HepG2 (cell line): ENCODE measurements at regions not wholly inside any gene's neighbourhood (a gene's known extent, or its start where the extent isn't known, plus 50 kb on each side); places are given as distances from the start of the nearest gene placed in this dataset.

Experiments used
- ATAC-seq: fragments of 200-7000 bp; cut with Tn5 transposase; 3 replicates; pipeline ENCODE4 v1.9.1; 2020; ENCODE audit warnings: mild to moderate bottlenecking, moderate library complexity
- BruUV-seq: library from RNA; stranded (reverse); fragments of 400-500 nt; replicated peaks from 2 replicates; lab custom pipeline; 2021; lab: Mats Ljungman, UMichigan
- CTCF ChIA-PET: fragments of 300-600 bp; formaldehyde crosslinking; extraction: SDS; loops from one replicate; lab custom pipeline; 2021; ENCODE audit warnings: low total read pairs, inconsistent platforms, low intra/inter-chr PET ratio; lab: Yijun Ruan, JAX
- POLR2A ChIA-PET: fragments of 350-600 bp; sonication (Branson Sonifier 250); formaldehyde crosslinking; loops from one replicate; lab custom pipeline; 2020; ENCODE audit warnings: antibody characterized with exemption, inconsistent platforms; lab: Yijun Ruan, JAX
- DNase-seq: peaks from one replicate; pipeline ENCODE4 v3.0.0-alpha.2; 2015; ENCODE audit warnings: low spot score
- FAIRE-seq: peaks from 3 replicates; lab custom pipeline; 2011; peaks lifted over from hg19 to GRCh38; lab: Jason Lieb, UNC
- H2AFZ ChIP-seq: one replicate; pipeline ENCODE4 v1.6.1; 2011; ENCODE audit warnings: low read length, inconsistent platforms
- H3K27ac ChIP-seq: fragments of 300-600 bp; 3 replicates; pipeline ENCODE4 v1.8.0; 2011; ENCODE audit warnings: mixed run types, mild to moderate bottlenecking, mixed read lengths, low read length, inconsistent platforms; ENCODE audit not compliant: insufficient read depth; ENCODE audit errors: extremely low read length
- H3K27me3 ChIP-seq, 2 experiments: fragments of 200-600 bp in 1 of 2; 2 replicates in 1 of 2; 3 replicates in 1 of 2; pipeline versions ENCODE4 v1.6.0 to v1.8.0; 2011; ENCODE audit warnings: low read length in 2 of 2, mild to moderate bottlenecking in 2 of 2, moderate library complexity in 2 of 2, inconsistent platforms in 1 of 2; ENCODE audit not compliant: insufficient read depth in 2 of 2, control insufficient read depth in 1 of 2
- H3K36me3 ChIP-seq, 2 experiments: fragments of 200-600 bp in 1 of 2; replicated peaks in 1 of 2; 2 replicates in 1 of 2; 3 replicates in 1 of 2; pipeline versions ENCODE4 v1.5.1 to v1.8.0; 2011; ENCODE audit warnings: low read length in 2 of 2, inconsistent platforms in 1 of 2; ENCODE audit not compliant: insufficient read depth in 2 of 2, control insufficient read depth in 1 of 2
- H3K4me1 ChIP-seq: 2 replicates; pipeline ENCODE4 v1.5.1; 2012; ENCODE audit warnings: low read length, inconsistent platforms; ENCODE audit not compliant: insufficient read depth
- H3K4me2 ChIP-seq: 2 replicates; pipeline ENCODE4 v1.6.0; 2011; ENCODE audit warnings: low read depth, low read length, inconsistent platforms
- H3K4me3 ChIP-seq, 3 experiments: fragments of 200-600 bp in 1 of 3; sonication (generic), shearing (Covaris generic) in 1 of 3; replicated peaks in 1 of 3; 2 replicates each; pipeline ENCODE4 v1.5.1; 2011 to 2016; ENCODE audit warnings: low read length in 3 of 3, inconsistent platforms in 2 of 3, low read depth in 2 of 3, mild to moderate bottlenecking in 2 of 3, control low read depth in 1 of 3, mixed read lengths in 1 of 3; ENCODE audit not compliant: insufficient read depth in 1 of 3
- H3K79me2 ChIP-seq: one replicate; pipeline ENCODE4 v1.6.1; 2011; ENCODE audit warnings: low read length, inconsistent platforms; ENCODE audit not compliant: insufficient read depth
- H3K9ac ChIP-seq: 2 replicates; pipeline ENCODE4 v1.6.0; 2011; ENCODE audit warnings: mild to moderate bottlenecking, low read depth, low read length, inconsistent platforms; ENCODE audit not compliant: insufficient read depth
- H3K9me3 ChIP-seq: 2 replicates; pipeline ENCODE4 v1.5.1; 2012; ENCODE audit warnings: mild to moderate bottlenecking, low read length
- H4K20me1 ChIP-seq: 2 replicates; pipeline ENCODE4 v1.6.0; 2011; ENCODE audit warnings: inconsistent platforms, mild to moderate bottlenecking, low read length, moderate library complexity; ENCODE audit not compliant: insufficient read depth
- CEBPB ChIP-seq: IDR thresholded peaks from 2 replicates; pipeline ENCODE4 v1.6.1; 2011; ENCODE audit warnings: low read depth, low read length, improper control_type of control experiment, borderline replicate concordance
- RXRB ChIP-seq: IDR thresholded peaks from 2 replicates; pipeline ENCODE4 v1.6.1; 2016; ENCODE audit warnings: borderline replicate concordance, missing genetic modification reagents, missing compliant biosample characterization
- SOX6 ChIP-seq, 2 experiments: fragments of 450-650 bp in 1 of 2; sonication (generic) in 1 of 2; formaldehyde crosslinking in 1 of 2; IDR thresholded peaks; 2 replicates each; pipeline versions ENCODE4 v1.4.0 to v1.6.1; 2017 to 2020; ENCODE audit warnings: antibody characterized with exemption in 1 of 2, mild to moderate bottlenecking in 1 of 2, missing genetic modification reagents in 1 of 2
- ZNF460 ChIP-seq: sonication (generic); formaldehyde crosslinking; IDR thresholded peaks from 2 replicates; pipeline ENCODE4 v1.5.1; 2020; ENCODE audit warnings: missing genetic modification reagents, mild to moderate bottlenecking, borderline replicate concordance
- WGBS: methylation state at CpG from one replicate; pipeline ENCODE4 v1.1.6; 2017; ENCODE audit warnings: low lambda C conversion rate; 5-methylcytosine and 5-hydroxymethylcytosine counted together
- in situ Hi-C: cut with HindIII; loops from 2 replicates; pipeline ENCODE4 v1.10.0; 2017; ENCODE audit warnings: low pct_unique_long_range_greater_than_20kb; ENCODE audit not compliant: extremely low pct_ligation_motif_present
- intact Hi-C: fragments of 100-400 bp; cut with micrococcal nuclease; formaldehyde crosslinking; loops from one replicate; pipeline ENCODE4 v1.10.0; 2022; ENCODE audit not compliant: unreplicated experiment
- TF ChIP-seq, protein P1 (sequence below): sonication (generic); formaldehyde crosslinking; IDR thresholded peaks from 2 replicates; pipeline ENCODE4 v1.5.1; 2020; ENCODE audit warnings: missing genetic modification reagents, mild to moderate bottlenecking, borderline replicate concordance

DNA sequence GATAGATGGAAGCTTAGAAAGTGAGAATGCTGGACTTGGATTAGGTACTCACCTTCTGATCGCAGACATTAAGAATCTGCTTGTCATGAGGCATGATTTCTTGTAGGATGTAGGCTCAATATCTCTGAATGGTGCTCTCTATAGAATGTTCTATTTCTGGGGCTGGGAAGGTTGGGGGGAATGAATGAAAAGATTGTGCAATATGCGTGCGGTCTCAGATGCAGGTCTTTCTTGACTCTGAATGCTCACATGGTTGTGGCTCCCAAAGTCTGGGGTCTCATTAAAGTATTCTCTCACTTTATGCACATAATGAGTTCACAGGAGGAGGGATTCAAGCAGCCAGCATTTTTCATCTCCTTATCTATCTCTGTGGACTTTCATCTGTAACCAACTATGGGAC lies 482.0 kb upstream of the CD180 start:
- ATAC-seq (no peak), FAIRE-seq (no peak), DNase-seq (no peak)
- intact Hi-C loops (no loop called here), in situ Hi-C loops (no loop called here)
- TF ChIP-seq CEBPB, result peak; percentile 50
- TF ChIP-seq SOX6 (IDR thresholded peaks at IDR 0.05), result no peak
- TF ChIP-seq SOX6 (CRISPR knock-in tag; IDR thresholded peaks at IDR 0.05), result no peak
- no peak for TF ChIP-seq ZNF460 (CRISPR knock-in tag)
- TF ChIP-seq, protein P1, sequence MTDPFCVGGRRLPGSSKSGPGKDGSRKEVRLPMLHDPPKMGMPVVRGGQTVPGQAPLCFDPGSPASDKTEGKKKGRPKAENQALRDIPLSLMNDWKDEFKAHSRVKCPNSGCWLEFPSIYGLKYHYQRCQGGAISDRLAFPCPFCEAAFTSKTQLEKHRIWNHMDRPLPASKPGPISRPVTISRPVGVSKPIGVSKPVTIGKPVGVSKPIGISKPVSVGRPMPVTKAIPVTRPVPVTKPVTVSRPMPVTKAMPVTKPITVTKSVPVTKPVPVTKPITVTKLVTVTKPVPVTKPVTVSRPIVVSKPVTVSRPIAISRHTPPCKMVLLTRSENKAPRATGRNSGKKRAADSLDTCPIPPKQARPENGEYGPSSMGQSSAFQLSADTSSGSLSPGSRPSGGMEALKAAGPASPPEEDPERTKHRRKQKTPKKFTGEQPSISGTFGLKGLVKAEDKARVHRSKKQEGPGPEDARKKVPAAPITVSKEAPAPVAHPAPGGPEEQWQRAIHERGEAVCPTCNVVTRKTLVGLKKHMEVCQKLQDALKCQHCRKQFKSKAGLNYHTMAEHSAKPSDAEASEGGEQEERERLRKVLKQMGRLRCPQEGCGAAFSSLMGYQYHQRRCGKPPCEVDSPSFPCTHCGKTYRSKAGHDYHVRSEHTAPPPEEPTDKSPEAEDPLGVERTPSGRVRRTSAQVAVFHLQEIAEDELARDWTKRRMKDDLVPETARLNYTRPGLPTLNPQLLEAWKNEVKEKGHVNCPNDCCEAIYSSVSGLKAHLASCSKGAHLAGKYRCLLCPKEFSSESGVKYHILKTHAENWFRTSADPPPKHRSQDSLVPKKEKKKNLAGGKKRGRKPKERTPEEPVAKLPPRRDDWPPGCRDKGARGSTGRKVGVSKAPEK (CRISPR knock-in tag), result no peak
- Histone ChIP-seq H3K4me2 (no peak overlapping the region), H3K4me1 (no peaks in the 10 kb centered on the region), H3K79me2 (no peaks in the 10 kb centered on the region), H3K27me3 (no peaks in the 10 kb centered on the region), H4K20me1 (no peaks in the 10 kb centered on the region), H3K27ac (no peak overlapping the region), H3K36me3 (no peaks in the 10 kb centered on the region), H3K9ac (no peak overlapping the region), H3K9me3 (no peaks in the 10 kb centered on the region), H2AFZ (no peak overlapping the region), H3K4me3 (no peak overlapping the region)
- ChIA-PET CTCF (no interaction called here), POLR2A (no interaction called here)
- WGBS, result 72% methylated on average over 3 of the region's 3 CpGs
- BruUV-seq, result no TSS peak

- POLR2A ChIA-PET, result no interaction called here
- CTCF ChIA-PET, result no interaction called here
- Histone ChIP-seq H3K9ac (no peak overlapping the region), H3K4me1 (no peaks in the 10 kb centered on the region), H3K4me2 (no peak overlapping the region), H3K79me2 (no peaks in the 10 kb centered on the region), H3K4me3 (no peak overlapping the region), H3K27me3 (no peaks in the 10 kb centered on the region; a peak in 1 of 5 replicates), H3K36me3 (no peaks in the 10 kb centered on the region), H3K9me3 (no peaks in the 10 kb centered on the region), H3K27ac (no peak overlapping the region), H2AFZ (no peak overlapping the region), H4K20me1 (no peaks in the 10 kb centered on the region)
- 93% methylated on average over 2 of the region's 2 CpGs for WGBS
- TF ChIP-seq RXRB (CRISPR knock-in tag), result no peak
- intact Hi-C loops (no loop called here), in situ Hi-C loops (no loop called here)
- no peak for DNase-seq
- no peak for ATAC-seq
- no peak for FAIRE-seq
- BruUV-seq, result no TSS peak
Measured at GRCh38 chr5:67677422-67677970, 480.9 kb upstream of the CD180 start.
